ENCODE measurements at regions not wholly inside any gene's neighbourhood (a gene's known extent, or its start where the extent isn't known, plus 50 kb on each side); places are given as distances from the start of the nearest gene placed in this dataset.
"Not testable (repeated sequence)": the region's sequence is repeated elsewhere in the genome, so short reads cannot be mapped to it uniquely, and the experiment has no call there.

GRCh38 chr7:98705626-98706025, 88.5 kb downstream of the NPTX2 start:
- no peak overlapping the region for H3K27ac Mint-ChIP-seq
- H3K36me3 Mint-ChIP-seq (ENCODE audit: low read depth) = no peaks in the 10 kb centered on the region
- DNase-seq = no peak
- no peak overlapping the region for H3K4me3 Mint-ChIP-seq
- H3K9me3 Mint-ChIP-seq = no peaks in the 10 kb centered on the region
- peaks cover 10% of the 10 kb centered on the region for H3K27me3 Mint-ChIP-seq
- no peaks in the 10 kb centered on the region for H3K4me1 Mint-ChIP-seq
- no peak for ATAC-seq

GRCh38 chr7:98707076-98707475, 90.0 kb downstream of the NPTX2 start:
- no peaks in the 10 kb centered on the region for H3K4me1 Mint-ChIP-seq
- DNase-seq = no peak
- H3K4me3 Mint-ChIP-seq = no peak overlapping the region
- peaks cover 8% of the 10 kb centered on the region for H3K27me3 Mint-ChIP-seq
- H3K36me3 Mint-ChIP-seq (ENCODE audit: low read depth) = no peaks in the 10 kb centered on the region
- ATAC-seq = no peak
- H3K27ac Mint-ChIP-seq = no peak overlapping the region
- no peaks in the 10 kb centered on the region for H3K9me3 Mint-ChIP-seq

- H3K4me3 Mint-ChIP-seq = no peak overlapping the region
- no peak overlapping the region for H3K27ac Mint-ChIP-seq
- no peaks in the 10 kb centered on the region for H3K9me3 Mint-ChIP-seq
- H3K4me1 Mint-ChIP-seq = no peaks in the 10 kb centered on the region
- peaks cover 5% of the 10 kb centered on the region for H3K27me3 Mint-ChIP-seq
- no peak for DNase-seq
- no peak for ATAC-seq
- H3K36me3 Mint-ChIP-seq (ENCODE audit: low read depth) = no peaks in the 10 kb centered on the region
Measured at GRCh38 chr7:98711945-98712344, 94.9 kb downstream of the NPTX2 start.

- ATAC-seq (no peak), DNase-seq (no peak)
- no peak overlapping the region for H3K4me3 Mint-ChIP-seq
- no peaks in the 10 kb centered on the region for H3K4me1 Mint-ChIP-seq
- H3K36me3 Mint-ChIP-seq (ENCODE audit: low read depth) = no peaks in the 10 kb centered on the region
- peaks cover 3% of the 10 kb centered on the region for H3K27me3 Mint-ChIP-seq
- H3K27ac Mint-ChIP-seq = no peak overlapping the region
- H3K9me3 Mint-ChIP-seq = no peaks in the 10 kb centered on the region
Measured at GRCh38 chr7:98713165-98713810, 96.2 kb downstream of the NPTX2 start.

- H3K9me3 Mint-ChIP-seq = no peaks in the 10 kb centered on the region
- no peak overlapping the region for H3K27ac Mint-ChIP-seq
- no peak overlapping the region for H3K4me3 Mint-ChIP-seq
- no peaks in the 10 kb centered on the region for H3K4me1 Mint-ChIP-seq
- no peak for DNase-seq
- no peaks in the 10 kb centered on the region for H3K27me3 Mint-ChIP-seq
- no peak for ATAC-seq
- H3K36me3 Mint-ChIP-seq (ENCODE audit: low read depth) = no peaks in the 10 kb centered on the region
Measured at GRCh38 chr7:98719396-98719795, 102.3 kb downstream of the NPTX2 start.

GRCh38 chr7:98722402-98722801, 105.3 kb downstream of the NPTX2 start:
- Mint-ChIP-seq H3K27ac (no peak overlapping the region), H3K4me3 (no peak overlapping the region), H3K36me3 (ENCODE audit: low read depth) (no peaks in the 10 kb centered on the region), H3K27me3 (no peaks in the 10 kb centered on the region), H3K4me1 (no peaks in the 10 kb centered on the region), H3K9me3 (no peaks in the 10 kb centered on the region)
- ATAC-seq = no peak
- no peak for DNase-seq

- DNase-seq (no peak), ATAC-seq (no peak)
- no peaks in the 10 kb centered on the region for H3K4me1 Mint-ChIP-seq
- no peak overlapping the region for H3K27ac Mint-ChIP-seq
- no peaks in the 10 kb centered on the region for H3K9me3 Mint-ChIP-seq
- H3K4me3 Mint-ChIP-seq = no peak overlapping the region
- H3K36me3 Mint-ChIP-seq (ENCODE audit: low read depth) = no peaks in the 10 kb centered on the region
- peaks cover 4% of the 10 kb centered on the region for H3K27me3 Mint-ChIP-seq
Measured at GRCh38 chr7:98724591-98724990, 107.5 kb downstream of the NPTX2 start.

GRCh38 chr7:98727146-98727709, 110.1 kb downstream of the NPTX2 start:
- H3K36me3 Mint-ChIP-seq (ENCODE audit: low read depth) = no peaks in the 10 kb centered on the region
- no peak overlapping the region for H3K4me3 Mint-ChIP-seq

GRCh38 chr7:98728555-98728954, 111.5 kb downstream of the NPTX2 start:
- H3K9me3 Mint-ChIP-seq = peaks cover 6% of the 10 kb centered on the region
- no peak for ATAC-seq
- DNase-seq = no peak
- H3K4me1 Mint-ChIP-seq = no peaks in the 10 kb centered on the region
- peaks cover 10% of the 10 kb centered on the region for H3K27me3 Mint-ChIP-seq
- H3K4me3 Mint-ChIP-seq = no peak overlapping the region
- no peaks in the 10 kb centered on the region for H3K36me3 Mint-ChIP-seq (ENCODE audit: low read depth)
- no peak overlapping the region for H3K27ac Mint-ChIP-seq

More at GRCh38 chr7:98727146-98727709, 110.1 kb downstream of the NPTX2 start:
- Mint-ChIP-seq H3K27me3 (peaks cover 10% of the 10 kb centered on the region), H3K9me3 (no peaks in the 10 kb centered on the region), H3K27ac (no peak overlapping the region), H3K4me1 (no peaks in the 10 kb centered on the region)
- no peak for ATAC-seq
- no peak for DNase-seq

GRCh38 chr7:98729121-98729520, 112.0 kb downstream of the NPTX2 start:
- H3K4me3 Mint-ChIP-seq = no peak overlapping the region
- H3K4me1 Mint-ChIP-seq = no peaks in the 10 kb centered on the region
- DNase-seq = no peak
- H3K27me3 Mint-ChIP-seq = peaks cover 10% of the 10 kb centered on the region
- no peak for ATAC-seq
- H3K9me3 Mint-ChIP-seq = peaks cover 6% of the 10 kb centered on the region
- no peak overlapping the region for H3K27ac Mint-ChIP-seq
- H3K36me3 Mint-ChIP-seq (ENCODE audit: low read depth) = no peaks in the 10 kb centered on the region

- Mint-ChIP-seq H3K4me1 (no peaks in the 10 kb centered on the region), H3K27ac (no peak overlapping the region), H3K27me3 (peaks cover 10% of the 10 kb centered on the region), H3K4me3 (no peak overlapping the region), H3K9me3 (peaks cover 6% of the 10 kb centered on the region), H3K36me3 (ENCODE audit: low read depth) (no peaks in the 10 kb centered on the region)
- ATAC-seq (no peak), DNase-seq (no peak)
Measured at GRCh38 chr7:98730326-98730725, 113.2 kb downstream of the NPTX2 start.

GRCh38 chr7:98731651-98732050, 114.6 kb downstream of the NPTX2 start:
- ATAC-seq = no peak
- Mint-ChIP-seq H3K36me3 (ENCODE audit: low read depth) (no peaks in the 10 kb centered on the region), H3K27me3 (peaks cover 10% of the 10 kb centered on the region), H3K27ac (no peak overlapping the region), H3K4me3 (no peak overlapping the region), H3K4me1 (no peaks in the 10 kb centered on the region), H3K9me3 (peaks cover 6% of the 10 kb centered on the region)
- no peak for DNase-seq

- Mint-ChIP-seq H3K27ac (no peak overlapping the region), H3K9me3 (peaks cover 6% of the 10 kb centered on the region), H3K36me3 (ENCODE audit: low read depth) (no peaks in the 10 kb centered on the region), H3K27me3 (peaks cover 10% of the 10 kb centered on the region), H3K4me1 (no peaks in the 10 kb centered on the region), H3K4me3 (no peak overlapping the region)
- DNase-seq = peak; percentile 73
- peak; percentile 70 for ATAC-seq
Measured at GRCh38 chr7:98733036-98733435, 116.0 kb downstream of the NPTX2 start.

- Mint-ChIP-seq H3K27ac (no peak overlapping the region), H3K27me3 (peaks cover 2% of the 10 kb centered on the region), H3K4me1 (no peaks in the 10 kb centered on the region), H3K36me3 (ENCODE audit: low read depth) (no peaks in the 10 kb centered on the region), H3K9me3 (peaks cover 6% of the 10 kb centered on the region), H3K4me3 (no peak overlapping the region)
- ATAC-seq (no peak), DNase-seq (no peak)
Measured at GRCh38 chr7:98735801-98736200, 118.7 kb downstream of the NPTX2 start.

GRCh38 chr7:98736461-98736860, 119.4 kb downstream of the NPTX2 start:
- H3K36me3 Mint-ChIP-seq (ENCODE audit: low read depth); H3K27ac Mint-ChIP-seq; ATAC-seq: not testable (repeated sequence)

GRCh38 chr7:98737176-98737575, 120.1 kb downstream of the NPTX2 start:
- Mint-ChIP-seq H3K27me3 (no peaks in the 10 kb centered on the region), H3K9me3 (peaks cover 6% of the 10 kb centered on the region), H3K4me3 (no peak overlapping the region), H3K36me3 (ENCODE audit: low read depth) (no peaks in the 10 kb centered on the region), H3K4me1 (no peaks in the 10 kb centered on the region), H3K27ac (no peak overlapping the region)
- DNase-seq (no peak), ATAC-seq (no peak)

More at GRCh38 chr7:98736461-98736860, 119.4 kb downstream of the NPTX2 start:
- not testable (repeated sequence) for H3K27me3 Mint-ChIP-seq, H3K9me3 Mint-ChIP-seq, H3K4me1 Mint-ChIP-seq, H3K4me3 Mint-ChIP-seq, DNase-seq
